Right atrium auricular region (tissue), 2 donors: ENCODE measurements at regions not wholly inside any gene's neighbourhood (a gene's known extent, or its start where the extent isn't known, plus 50 kb on each side); places are given as distances from the start of the nearest gene placed in this dataset.

Experiments used
- DNase-seq: peaks from one replicate; pipeline ENCODE4 v3.0.0-alpha.2; 2019; ENCODE audit warnings: low spot score
- H3K27ac ChIP-seq, 2 donors: fragments of 200-600 bp; sonication (generic); 1 replicate in 1 of 2; 2 replicates in 1 of 2; pipeline ENCODE4 v1.5.1; 2016 to 2019
- H3K27me3 ChIP-seq, 2 donors: fragments of 200-600 bp; sonication (generic); one replicate each; pipeline versions ENCODE4 v1.5.1 to v1.6.0; 2017 to 2019
- H3K36me3 ChIP-seq: fragments of 200-600 bp; sonication (generic); one replicate; pipeline ENCODE4 v1.5.1; 2016
- H3K4me1 ChIP-seq, 2 donors: fragments of 200-600 bp; sonication (generic); one replicate each; pipeline versions ENCODE4 v1.5.1 to v1.6.0; 2017 to 2019
- H3K4me3 ChIP-seq, 2 donors: fragments of 200-600 bp; sonication (generic); 1 replicate in 1 of 2; 2 replicates in 1 of 2; pipeline ENCODE4 v1.5.1; 2017 to 2019; ENCODE audit warnings: mild to moderate bottlenecking in 1 of 2, moderate library complexity in 1 of 2
- H3K9me3 ChIP-seq, 2 donors: fragments of 200-600 bp; sonication (generic); one replicate each; pipeline ENCODE4 v1.5.1; 2019
- TF ChIP-seq, protein P1 (sequence below), 2 donors: fragments of 200-600 bp; sonication (generic); IDR thresholded peaks; one replicate each; pipeline ENCODE4 v1.5.1; 2019; ENCODE audit warnings: antibody characterized with exemption in 2 of 2

DNA sequence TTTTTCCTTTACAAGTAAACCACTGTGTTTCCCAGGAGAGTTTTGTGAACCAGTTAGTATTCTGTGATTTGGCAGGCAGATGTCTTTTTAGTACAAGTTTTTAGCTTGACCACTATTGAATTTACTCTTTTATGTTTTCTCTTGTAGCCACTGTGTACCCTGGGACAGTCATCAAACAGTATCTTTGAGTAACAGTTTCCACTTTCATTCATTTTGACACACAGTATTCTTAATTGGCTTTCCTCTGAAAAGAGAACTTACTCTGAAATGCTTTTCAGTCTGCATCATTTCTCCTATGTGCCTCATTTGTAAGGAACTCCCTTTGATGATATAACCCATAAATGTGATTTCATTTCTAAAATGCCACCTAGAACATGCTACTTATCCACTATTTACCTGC lies 476.5 kb downstream of the PDGFC start:
- TF ChIP-seq, protein P1, sequence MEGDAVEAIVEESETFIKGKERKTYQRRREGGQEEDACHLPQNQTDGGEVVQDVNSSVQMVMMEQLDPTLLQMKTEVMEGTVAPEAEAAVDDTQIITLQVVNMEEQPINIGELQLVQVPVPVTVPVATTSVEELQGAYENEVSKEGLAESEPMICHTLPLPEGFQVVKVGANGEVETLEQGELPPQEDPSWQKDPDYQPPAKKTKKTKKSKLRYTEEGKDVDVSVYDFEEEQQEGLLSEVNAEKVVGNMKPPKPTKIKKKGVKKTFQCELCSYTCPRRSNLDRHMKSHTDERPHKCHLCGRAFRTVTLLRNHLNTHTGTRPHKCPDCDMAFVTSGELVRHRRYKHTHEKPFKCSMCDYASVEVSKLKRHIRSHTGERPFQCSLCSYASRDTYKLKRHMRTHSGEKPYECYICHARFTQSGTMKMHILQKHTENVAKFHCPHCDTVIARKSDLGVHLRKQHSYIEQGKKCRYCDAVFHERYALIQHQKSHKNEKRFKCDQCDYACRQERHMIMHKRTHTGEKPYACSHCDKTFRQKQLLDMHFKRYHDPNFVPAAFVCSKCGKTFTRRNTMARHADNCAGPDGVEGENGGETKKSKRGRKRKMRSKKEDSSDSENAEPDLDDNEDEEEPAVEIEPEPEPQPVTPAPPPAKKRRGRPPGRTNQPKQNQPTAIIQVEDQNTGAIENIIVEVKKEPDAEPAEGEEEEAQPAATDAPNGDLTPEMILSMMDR (IDR thresholded peaks at IDR 0.05) = no peak
- H3K4me3 ChIP-seq = no peak overlapping the region
- H3K27me3 ChIP-seq = no peaks in the 10 kb centered on the region
- DNase-seq = no peak
- H3K27ac ChIP-seq = no peak overlapping the region
- H3K36me3 ChIP-seq = no peaks in the 10 kb centered on the region
- H3K9me3 ChIP-seq = no peaks in the 10 kb centered on the region
- H3K4me1 ChIP-seq = no peaks in the 10 kb centered on the region

GRCh38 chr4:156493858-156494257 lies 477.7 kb downstream of the PDGFC start:
- Histone ChIP-seq H3K27me3 (no peaks in the 10 kb centered on the region), H3K27ac (no peak overlapping the region), H3K4me3 (no peak overlapping the region), H3K36me3 (no peaks in the 10 kb centered on the region), H3K4me1 (no peaks in the 10 kb centered on the region), H3K9me3 (no peaks in the 10 kb centered on the region)
- DNase-seq = no peak
- TF ChIP-seq, protein P1 (IDR thresholded peaks at IDR 0.05) = no peak

- H3K4me3 ChIP-seq = no peak overlapping the region
- H3K36me3 ChIP-seq = no peaks in the 10 kb centered on the region
- no peaks in the 10 kb centered on the region for H3K4me1 ChIP-seq
- DNase-seq = no peak
- TF ChIP-seq, protein P1 (IDR thresholded peaks at IDR 0.05) = no peak
- H3K9me3 ChIP-seq = no peaks in the 10 kb centered on the region
- no peaks in the 10 kb centered on the region for H3K27me3 ChIP-seq
- H3K27ac ChIP-seq = no peak overlapping the region
Observed at GRCh38 chr4:156487107-156487506, 484.5 kb downstream of the PDGFC start.

DNA sequence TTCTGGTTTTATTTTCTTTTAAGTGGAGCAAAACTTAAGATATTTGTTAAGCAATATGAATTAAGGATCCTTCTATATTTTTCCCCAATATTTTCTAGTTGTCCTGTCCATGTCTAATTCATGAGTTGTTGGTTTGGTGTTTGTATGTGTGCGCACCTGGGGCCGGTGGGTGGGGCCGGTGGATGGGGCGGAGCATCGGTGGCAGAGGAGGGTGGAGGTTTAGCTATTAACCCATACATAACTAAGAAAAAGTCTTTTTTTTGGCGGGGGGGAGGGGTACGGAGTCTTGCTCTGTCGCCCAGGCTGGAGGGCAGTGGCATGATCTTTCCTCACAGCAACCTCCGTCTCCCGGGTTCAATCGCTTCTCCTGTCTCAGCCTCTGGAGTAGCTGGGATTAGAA lies 489.8 kb downstream of the PDGFC start:
- H3K4me3 ChIP-seq = no peak overlapping the region
- no peak for DNase-seq
- no peaks in the 10 kb centered on the region for H3K36me3 ChIP-seq
- no peak overlapping the region for H3K27ac ChIP-seq
- H3K4me1 ChIP-seq = no peaks in the 10 kb centered on the region
- TF ChIP-seq, protein P1 (IDR thresholded peaks at IDR 0.05) = no peak
- no peaks in the 10 kb centered on the region for H3K9me3 ChIP-seq
- H3K27me3 ChIP-seq = no peaks in the 10 kb centered on the region

DNA sequence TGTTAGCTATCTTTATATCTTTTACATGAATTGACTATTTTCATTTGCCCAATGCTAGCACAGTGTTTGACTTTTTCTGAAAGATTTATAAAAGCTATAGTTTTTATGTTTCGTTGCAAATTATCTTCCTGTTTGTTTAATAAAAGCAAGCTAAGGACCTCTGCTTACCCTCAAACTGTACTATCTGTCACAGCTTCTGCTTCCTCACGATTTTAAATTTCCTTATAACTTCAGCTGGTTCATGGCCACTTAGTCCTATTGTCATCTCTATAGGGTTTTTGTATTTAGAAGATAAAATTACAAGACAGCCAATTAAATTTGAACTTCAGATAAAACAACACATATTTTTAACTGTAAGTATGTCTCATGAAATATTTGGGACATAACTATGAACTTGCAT lies 494.0 kb downstream of the PDGFC start:
- H3K36me3 ChIP-seq = no peaks in the 10 kb centered on the region
- H3K9me3 ChIP-seq = no peaks in the 10 kb centered on the region
- H3K4me1 ChIP-seq = no peaks in the 10 kb centered on the region
- H3K27ac ChIP-seq = no peak overlapping the region
- TF ChIP-seq, protein P1 (IDR thresholded peaks at IDR 0.05) = no peak
- H3K4me3 ChIP-seq = no peak overlapping the region
- H3K27me3 ChIP-seq = no peaks in the 10 kb centered on the region
- no peak for DNase-seq

DNA sequence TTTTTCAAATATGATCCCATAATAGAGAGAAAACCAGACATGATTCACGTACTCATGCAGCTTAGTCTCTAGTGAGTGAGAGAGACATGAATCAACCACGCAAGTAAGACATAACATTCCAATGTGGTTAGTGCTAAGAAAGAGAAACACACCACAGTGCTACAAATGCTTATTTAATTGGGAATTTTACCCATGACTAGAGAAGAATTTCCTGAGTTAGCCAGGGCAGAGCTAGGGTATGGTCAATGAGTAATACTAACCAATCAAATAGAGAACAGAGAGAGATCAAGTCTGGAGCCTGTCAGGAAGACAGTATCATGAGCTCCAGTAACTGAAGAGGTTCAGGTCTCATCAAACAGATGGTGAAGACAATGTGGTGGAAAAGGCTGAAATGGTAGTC lies 495.2 kb downstream of the PDGFC start:
- H3K27me3 ChIP-seq = no peaks in the 10 kb centered on the region
- H3K4me1 ChIP-seq = no peaks in the 10 kb centered on the region
- no peaks in the 10 kb centered on the region for H3K36me3 ChIP-seq
- TF ChIP-seq, protein P1 (IDR thresholded peaks at IDR 0.05) = no peak
- DNase-seq = no peak
- no peak overlapping the region for H3K27ac ChIP-seq
- no peaks in the 10 kb centered on the region for H3K9me3 ChIP-seq
- H3K4me3 ChIP-seq = no peak overlapping the region
